Thyroid gland (tissue), 4 donors: ENCODE measurements at regions not wholly inside any gene's neighbourhood (a gene's known extent, or its start where the extent isn't known, plus 50 kb on each side); places are given as distances from the start of the nearest gene placed in this dataset.

ENCODE experiments used
- DNase-seq, 2 donors: peaks; one replicate each; pipeline ENCODE4 v3.0.0-alpha.2; 2019
- H3K27ac ChIP-seq, 3 donors: fragments of 200-600 bp; sonication (generic); 1 replicate in 2 of 3; 2 replicates in 1 of 3; pipeline ENCODE4 v1.5.1; 2016 to 2019; ENCODE audit warnings: mild to moderate bottlenecking in 1 of 3, moderate library complexity in 1 of 3
- H3K27me3 ChIP-seq: fragments of 200-600 bp; sonication (generic); one replicate; pipeline ENCODE4 v1.5.1; 2019
- H3K36me3 ChIP-seq, 2 donors: fragments of 200-600 bp; sonication (generic); one replicate each; pipeline ENCODE4 v1.5.1; 2016 to 2019
- H3K4me1 ChIP-seq, 2 donors: fragments of 200-600 bp; sonication (generic); one replicate each; pipeline ENCODE4 v1.5.1; 2017 to 2019
- H3K4me3 ChIP-seq, 3 donors: fragments of 200-600 bp; sonication (generic); replicated peaks in 1 of 3; 1 replicate in 2 of 3; 2 replicates in 1 of 3; pipeline ENCODE4 v1.5.1; 2016; ENCODE audit warnings: mild to moderate bottlenecking in 1 of 3
- H3K9me3 ChIP-seq: fragments of 200-600 bp; sonication (generic); one replicate; pipeline ENCODE4 v1.5.1; 2017
- POLR2A ChIP-seq, 2 donors: fragments of 450-650 bp; IDR thresholded peaks; one replicate each; pipeline ENCODE4 v1.6.1; 2017; ENCODE audit warnings: antibody characterized with exemption in 2 of 2, mild to moderate bottlenecking in 2 of 2, moderate library complexity in 1 of 2
- WGBS, 2 donors: methylation state at CpG; one replicate each; pipeline ENCODE4 v1.1.5; 2017; 5-methylcytosine and 5-hydroxymethylcytosine counted together
- intact Hi-C: fragments of 100-400 bp; cut with DNase I; formaldehyde crosslinking; loops from one replicate; pipeline ENCODE4 v1.15.1; 2023
- TF ChIP-seq, protein P1 (sequence below), 6 experiments: fragments of 200-600 bp in 3 of 6; fragments of 450-650 bp in 3 of 6; sonication (generic) in 3 of 6; IDR thresholded peaks; one replicate each; pipeline ENCODE4 v1.5.1; 2016 to 2019; ENCODE audit warnings: antibody characterized with exemption in 6 of 6, mild to moderate bottlenecking in 2 of 6, inconsistent platforms in 1 of 6, moderate library complexity in 1 of 6

- intact Hi-C loops: no loop called here
- Histone ChIP-seq H3K36me3 (no peaks in the 10 kb centered on the region), H3K9me3 (no peaks in the 10 kb centered on the region), H3K27ac (no peak overlapping the region), H3K27me3 (no peaks in the 10 kb centered on the region), H3K4me3 (no peak overlapping the region), H3K4me1 (no peaks in the 10 kb centered on the region)
- TF ChIP-seq, protein P1, sequence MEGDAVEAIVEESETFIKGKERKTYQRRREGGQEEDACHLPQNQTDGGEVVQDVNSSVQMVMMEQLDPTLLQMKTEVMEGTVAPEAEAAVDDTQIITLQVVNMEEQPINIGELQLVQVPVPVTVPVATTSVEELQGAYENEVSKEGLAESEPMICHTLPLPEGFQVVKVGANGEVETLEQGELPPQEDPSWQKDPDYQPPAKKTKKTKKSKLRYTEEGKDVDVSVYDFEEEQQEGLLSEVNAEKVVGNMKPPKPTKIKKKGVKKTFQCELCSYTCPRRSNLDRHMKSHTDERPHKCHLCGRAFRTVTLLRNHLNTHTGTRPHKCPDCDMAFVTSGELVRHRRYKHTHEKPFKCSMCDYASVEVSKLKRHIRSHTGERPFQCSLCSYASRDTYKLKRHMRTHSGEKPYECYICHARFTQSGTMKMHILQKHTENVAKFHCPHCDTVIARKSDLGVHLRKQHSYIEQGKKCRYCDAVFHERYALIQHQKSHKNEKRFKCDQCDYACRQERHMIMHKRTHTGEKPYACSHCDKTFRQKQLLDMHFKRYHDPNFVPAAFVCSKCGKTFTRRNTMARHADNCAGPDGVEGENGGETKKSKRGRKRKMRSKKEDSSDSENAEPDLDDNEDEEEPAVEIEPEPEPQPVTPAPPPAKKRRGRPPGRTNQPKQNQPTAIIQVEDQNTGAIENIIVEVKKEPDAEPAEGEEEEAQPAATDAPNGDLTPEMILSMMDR (IDR thresholded peaks at IDR 0.05): no peak
- no peak for TF ChIP-seq POLR2A (IDR thresholded peaks at IDR 0.05)
- 70 to 75% methylated on average over 5 of the region's 5 CpGs for WGBS, 2 donors
- no peak for DNase-seq
Measured at GRCh38 chr12:127396734-127397133, 870.2 kb upstream of the TMEM132C start.

- Histone ChIP-seq H3K36me3 (no peaks in the 10 kb centered on the region), H3K4me1 (no peaks in the 10 kb centered on the region), H3K27me3 (no peaks in the 10 kb centered on the region), H3K4me3 (no peak overlapping the region), H3K27ac (no peak overlapping the region), H3K9me3 (no peaks in the 10 kb centered on the region)
- no peak for DNase-seq
- WGBS, 2 donors: 46 to 48% methylated on average over 10 of the region's 10 CpGs
- intact Hi-C loops: no loop called here
- TF ChIP-seq, protein P1 (IDR thresholded peaks at IDR 0.05): no peak
- no peak for TF ChIP-seq POLR2A (IDR thresholded peaks at IDR 0.05)
Measured at GRCh38 chr12:127398016-127398710, 868.8 kb upstream of the TMEM132C start.

DNA sequence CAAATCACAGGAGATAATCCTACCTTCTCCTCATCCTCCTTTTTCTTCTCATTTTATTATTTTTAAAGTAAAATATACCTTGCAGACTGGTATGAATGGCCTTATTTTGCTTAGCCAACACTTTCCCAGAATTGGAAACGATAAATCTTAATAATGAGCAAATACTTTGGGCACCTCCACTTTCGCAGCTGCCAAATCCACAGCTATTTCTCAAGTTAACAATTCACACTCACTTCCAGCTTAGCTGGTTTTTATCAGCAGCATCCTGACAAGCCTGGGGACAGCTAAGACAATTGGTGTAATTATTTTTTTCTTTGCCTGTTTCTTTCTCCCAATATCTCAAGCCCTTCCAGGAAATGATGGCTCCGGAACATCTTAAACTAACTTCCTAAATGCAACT, 867.5 kb upstream of the TMEM132C start:
- 62 to 68% methylated on average over 3 of the region's 3 CpGs for WGBS, 2 donors
- intact Hi-C loops: no loop called here
- TF ChIP-seq, protein P1 (IDR thresholded peaks at IDR 0.05): no peak
- TF ChIP-seq POLR2A (IDR thresholded peaks at IDR 0.05): no peak

DNA sequence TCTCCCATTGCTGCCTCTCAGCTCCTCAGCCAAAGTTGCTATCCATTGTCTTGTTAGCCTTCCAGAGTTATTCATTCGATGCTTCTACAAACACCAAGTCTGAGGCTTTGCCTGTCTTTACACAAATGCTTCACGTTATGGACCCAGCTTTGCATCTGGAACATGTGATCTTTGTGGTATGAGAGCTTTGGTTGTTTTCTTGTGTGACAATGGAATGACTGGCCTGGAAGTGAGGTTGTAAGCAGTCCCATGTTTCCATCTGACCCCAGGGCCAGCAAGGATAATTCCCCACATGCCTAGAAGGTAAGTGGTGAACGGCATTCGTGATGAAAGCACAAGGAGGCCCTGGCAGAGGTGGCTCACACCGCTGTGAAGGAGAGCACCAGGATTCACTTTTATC, 866.7 kb upstream of the TMEM132C start:
- WGBS, 2 donors: 69 to 70% methylated on average over 5 of the region's 5 CpGs
- H3K4me3 ChIP-seq: no peak overlapping the region
- H3K36me3 ChIP-seq: no peaks in the 10 kb centered on the region
- no peaks in the 10 kb centered on the region for H3K4me1 ChIP-seq
- no peak overlapping the region for H3K27ac ChIP-seq
- no peaks in the 10 kb centered on the region for H3K9me3 ChIP-seq
- no peak for DNase-seq
- intact Hi-C loops: no loop called here
- TF ChIP-seq, protein P1 (IDR thresholded peaks at IDR 0.05): no peak
- no peak for TF ChIP-seq POLR2A (IDR thresholded peaks at IDR 0.05)
- no peaks in the 10 kb centered on the region for H3K27me3 ChIP-seq

More for the DNA sequence above, 867.5 kb upstream of the TMEM132C start:
- Histone ChIP-seq H3K27me3 (no peaks in the 10 kb centered on the region), H3K36me3 (no peaks in the 10 kb centered on the region), H3K9me3 (no peaks in the 10 kb centered on the region), H3K27ac (no peak overlapping the region), H3K4me1 (no peaks in the 10 kb centered on the region), H3K4me3 (no peak overlapping the region)
- no peak for DNase-seq

GRCh38 chr12:127401005-127401404, 866.0 kb upstream of the TMEM132C start:
- H3K36me3 ChIP-seq: no peaks in the 10 kb centered on the region
- no peak for DNase-seq
- H3K27me3 ChIP-seq: no peaks in the 10 kb centered on the region
- 87 to 88% methylated on average over 2 of the region's 2 CpGs for WGBS, 2 donors
- no peaks in the 10 kb centered on the region for H3K4me1 ChIP-seq
- TF ChIP-seq POLR2A (IDR thresholded peaks at IDR 0.05): no peak
- TF ChIP-seq, protein P1 (IDR thresholded peaks at IDR 0.05): no peak
- no peaks in the 10 kb centered on the region for H3K9me3 ChIP-seq
- no peak overlapping the region for H3K27ac ChIP-seq
- intact Hi-C loops: no loop called here
- no peak overlapping the region for H3K4me3 ChIP-seq
